GM12878 (cell line): ENCODE measurements at regions not wholly inside any gene's neighbourhood (a gene's known extent, or its start where the extent isn't known, plus 50 kb on each side); places are given as distances from the start of the nearest gene placed in this dataset.

Experiments
- ATAC-seq: fragments of 200-7000 bp; cut with Tn5 transposase; 3 replicates; pipeline ENCODE4 v1.9.1; 2020; ENCODE audit warnings: mild to moderate bottlenecking, moderate library complexity
- BruUV-seq: library from RNA; stranded (reverse); fragments of 400-500 nt; replicated peaks from 2 replicates; lab custom pipeline; 2021; lab: Mats Ljungman, UMichigan
- CTCF ChIA-PET: fragments of 300-600 bp; sonication (Branson Sonifier 250); formaldehyde crosslinking; extraction: SDS; loops from one replicate; lab custom pipeline; 2021; ENCODE audit warnings: inconsistent platforms; lab: Yijun Ruan, JAX
- POLR2A ChIA-PET: fragments of 350-600 bp; formaldehyde crosslinking; extraction: SDS; loops from one replicate; lab custom pipeline; 2021; ENCODE audit warnings: inconsistent platforms; lab: Charles Lee
- RAD21 ChIA-PET: fragments of 300-600 bp; sonication (Branson Sonifier 250); formaldehyde crosslinking; loops from one replicate; lab custom pipeline; 2023; ENCODE audit warnings: antibody characterized with exemption; ENCODE audit not compliant: unreplicated experiment; lab: Charles Lee
- SMC1A ChIA-PET: fragments of 300-600 bp; sonication (Branson Sonifier 250); formaldehyde crosslinking; loops from one replicate; lab custom pipeline; 2023; ENCODE audit not compliant: unreplicated experiment, uncharacterized antibody; lab: Charles Lee
- DNase-seq: peaks from one replicate; pipeline ENCODE4 v3.0.0-alpha.2; 2011; ENCODE audit warnings: low read depth, low spot score
- FAIRE-seq: peaks from 3 replicates; lab custom pipeline; 2011; peaks lifted over from hg19 to GRCh38; lab: Jason Lieb, UNC
- H2AFZ ChIP-seq: 2 replicates; pipeline ENCODE4 v1.6.0; 2011; ENCODE audit warnings: low read depth, low read length, control low read depth; ENCODE audit not compliant: control insufficient read depth
- H3K27ac ChIP-seq: 2 replicates; pipeline ENCODE4 v1.5.1; 2011; ENCODE audit warnings: control low read depth; ENCODE audit not compliant: control insufficient read depth, insufficient read depth
- H3K27me3 ChIP-seq, 2 experiments: replicated peaks in 1 of 2; 2 replicates each; pipeline versions ENCODE4 v1.6.0 to v1.6.1; 2011; ENCODE audit warnings: low read length in 1 of 2; ENCODE audit not compliant: control insufficient read depth in 2 of 2, insufficient read depth in 2 of 2
- H3K36me3 ChIP-seq, 2 experiments: 2 replicates each; pipeline ENCODE4 v1.5.1; 2011; ENCODE audit warnings: low read length in 1 of 2; ENCODE audit not compliant: control insufficient read depth in 2 of 2, insufficient read depth in 2 of 2
- H3K4me1 ChIP-seq: 2 replicates; pipeline ENCODE4 v1.6.1; 2011; ENCODE audit warnings: mild to moderate bottlenecking, low read length, moderate library complexity, mixed read lengths; ENCODE audit not compliant: control insufficient read depth, insufficient read depth
- H3K4me2 ChIP-seq: 2 replicates; pipeline ENCODE4 v1.6.0; 2011; ENCODE audit warnings: control low read depth; ENCODE audit not compliant: control insufficient read depth, insufficient read depth
- H3K4me3 ChIP-seq: fragments of 200-600 bp; sonication (generic); 2 replicates; pipeline ENCODE4 v1.5.1; 2016
- H3K79me2 ChIP-seq: 2 replicates; pipeline ENCODE4 v1.6.0; 2011; ENCODE audit warnings: low read length; ENCODE audit not compliant: control insufficient read depth, insufficient read depth
- H3K9ac ChIP-seq: 2 replicates; pipeline ENCODE4 v1.8.0; 2011; ENCODE audit warnings: low read length, control low read depth, mixed read lengths; ENCODE audit not compliant: control insufficient read depth, insufficient read depth
- H3K9me3 ChIP-seq: replicated peaks from 3 replicates; pipeline ENCODE4 v1.5.1; 2011; ENCODE audit warnings: mild to moderate bottlenecking, low read length; ENCODE audit not compliant: control insufficient read depth, insufficient read depth
- H4K20me1 ChIP-seq: 2 replicates; pipeline ENCODE4 v1.6.0; 2011; ENCODE audit not compliant: control insufficient read depth, insufficient read depth
- BCL11A ChIP-seq: IDR thresholded peaks from 2 replicates; pipeline ENCODE4 v1.6.1; 2011; ENCODE audit warnings: low read depth, low read length
- BCL3 ChIP-seq: IDR thresholded peaks from 2 replicates; pipeline ENCODE4 v1.6.1; 2011; ENCODE audit warnings: borderline replicate concordance, low read depth, mild to moderate bottlenecking, moderate library complexity, low read length; ENCODE audit not compliant: insufficient read depth, poor library complexity, severe bottlenecking
- ESRRA ChIP-seq: IDR thresholded peaks from 2 replicates; pipeline ENCODE4 v1.6.1; 2012; ENCODE audit warnings: mild to moderate bottlenecking, low read length, improper control_type of control experiment
- FOXK2 ChIP-seq: fragments of 450-650 bp; IDR thresholded peaks from 2 replicates; pipeline ENCODE4 v1.6.1; 2017; ENCODE audit warnings: mild to moderate bottlenecking, moderate library complexity
- HDAC6 ChIP-seq: fragments of 200-600 bp; sonication (generic); IDR thresholded peaks from one replicate; pipeline ENCODE4 v1.8.0; 2017; ENCODE audit warnings: antibody characterized with exemption; ENCODE audit not compliant: unreplicated experiment
- MTA3 ChIP-seq: IDR thresholded peaks from 2 replicates; pipeline ENCODE4 v1.6.1; 2012; ENCODE audit warnings: low read length, inconsistent platforms, borderline replicate concordance
- NR2C2 ChIP-seq: IDR thresholded peaks from 2 replicates; pipeline ENCODE4 v1.6.1; 2011; ENCODE audit warnings: borderline replicate concordance, low read depth; ENCODE audit not compliant: control insufficient read depth, insufficient read length
- PBX3 ChIP-seq: IDR thresholded peaks from 2 replicates; pipeline ENCODE4 v1.6.1; 2011; ENCODE audit warnings: mild to moderate bottlenecking, low read depth, low read length, moderate library complexity; ENCODE audit not compliant: insufficient replicate concordance
- POLR2A ChIP-seq: IDR thresholded peaks from 2 replicates; pipeline ENCODE4 v1.6.1; 2011; ENCODE audit warnings: low read depth, mild to moderate bottlenecking, low read length
- PRDM15 ChIP-seq: fragments of 450-650 bp; formaldehyde crosslinking; IDR thresholded peaks from 2 replicates; pipeline ENCODE4 v1.4.0; 2020; ENCODE audit warnings: mild to moderate bottlenecking, moderate library complexity
- RAD51 ChIP-seq: fragments of 450-650 bp; IDR thresholded peaks from 2 replicates; pipeline ENCODE4 v1.6.1; 2016; ENCODE audit warnings: moderate library complexity, mild to moderate bottlenecking, inconsistent platforms
- RB1 ChIP-seq: fragments of 450-650 bp; formaldehyde crosslinking; IDR thresholded peaks from 2 replicates; pipeline ENCODE4 v1.6.1; 2017; ENCODE audit warnings: mild to moderate bottlenecking, borderline replicate concordance
- RUNX3 ChIP-seq: IDR thresholded peaks from 2 replicates; pipeline ENCODE4 v1.6.1; 2012; ENCODE audit warnings: low read length, inconsistent platforms
- SMAD5 ChIP-seq: IDR thresholded peaks from 2 replicates; pipeline ENCODE4 v1.6.1; 2016; ENCODE audit warnings: antibody characterized with exemption, low read depth
- STAT1 ChIP-seq: fragments of 450-650 bp; conservative IDR thresholded peaks from 2 replicates; pipeline ENCODE4 v1.6.1; 2014; ENCODE audit warnings: antibody characterized with exemption, mild to moderate bottlenecking
- TCF3 ChIP-seq: IDR thresholded peaks from 2 replicates; pipeline ENCODE4 v1.6.1; 2012; ENCODE audit warnings: low read depth, mild to moderate bottlenecking, low read length, borderline replicate concordance; ENCODE audit not compliant: insufficient read depth
- YBX1 ChIP-seq: fragments of 450-650 bp; IDR thresholded peaks from 2 replicates; pipeline ENCODE4 v1.6.1; 2016; ENCODE audit warnings: antibody characterized with exemption
- YY1 ChIP-seq: IDR thresholded peaks from 2 replicates; pipeline ENCODE4 v1.6.1; 2011; ENCODE audit warnings: low read depth, mild to moderate bottlenecking, low read length
- WGBS: methylation state at CpG from one replicate; pipeline ENCODE4 v1.1.6; 2016; ENCODE audit warnings: low lambda C conversion rate; ENCODE audit not compliant: insufficient replicate concordance, insufficient coverage; ENCODE audit errors: missing lambda C conversion rate; 5-methylcytosine and 5-hydroxymethylcytosine counted together
- in situ Hi-C: fragments of 300-500 bp; cut with MboI; formaldehyde crosslinking; loops from 9 replicates; pipeline ENCODE4 v1.14.3; 2018; ENCODE audit warnings: mixed read lengths
- intact Hi-C: fragments of 100-400 bp; cut with micrococcal nuclease; formaldehyde crosslinking; loops from one replicate; pipeline ENCODE4 v1.14.2; 2022; ENCODE audit not compliant: unreplicated experiment

GRCh38 chr17:72556944-72557826 is 436.4 kb downstream of the SOX9 start:
- no peaks in the 10 kb centered on the region for H3K9me3 ChIP-seq
- no peak for FAIRE-seq
- H2AFZ ChIP-seq = no peak overlapping the region
- no peak overlapping the region for H3K9ac ChIP-seq
- DNase-seq = no peak
- H3K79me2 ChIP-seq = no peaks in the 10 kb centered on the region
- SMC1A ChIA-PET = interaction anchor here (0.6 to 11.9 kb wide), 33 partner anchors 22 to 1790 kb away, joined by 3 to 349 read pairs (median 4); no protein-coding TSS in a partner anchor
- no peaks in the 10 kb centered on the region for H3K27me3 ChIP-seq
- RAD21 ChIA-PET = interaction anchor here (0.6 to 10.1 kb wide), 44 partner anchors 8 to 1790 kb away, joined by 3 to 271 read pairs (median 4); partner anchors contain the start of gene COG1
- no peak overlapping the region for H3K4me3 ChIP-seq
- no peaks in the 10 kb centered on the region; a peak in 2 of 4 replicates for H3K36me3 ChIP-seq
- in situ Hi-C loops = loop anchor here (5.0 kb wide), 1 partner anchor 170 kb away; no protein-coding TSS in a partner anchor
- 35% methylated on average over 23 of the region's 24 CpGs for WGBS
- intact Hi-C loops = no loop called here
- CTCF ChIA-PET = interaction anchor here (0.6 to 12.0 kb wide), 94 partner anchors 8 to 1790 kb away, joined by 3 to 527 read pairs (median 4); partner anchors contain the start of gene SOX9
- POLR2A ChIA-PET = interaction anchor here (0.6 to 1.1 kb wide), 3 partner anchors 46 to 170 kb away, joined by 3 to 5 read pairs (median 3); no protein-coding TSS in a partner anchor
- TSS peak; percentile 57 for BruUV-seq
- no peak overlapping the region for H3K27ac ChIP-seq
- no peak overlapping the region for H3K4me2 ChIP-seq
- no peaks in the 10 kb centered on the region for H4K20me1 ChIP-seq
- H3K4me1 ChIP-seq = no peaks in the 10 kb centered on the region
- peak; percentile 78 for ATAC-seq
- TF ChIP-seq FOXK2 (no peak), HDAC6 (no peak), PRDM15 (CRISPR knock-in tag) (no peak), YY1 (0 out of 2 replicates have a peak, but pooled peaks have one; percentile 19), PBX3 (peak; percentile 51), TCF3 (0 out of 2 replicates have a peak, but pooled peaks have one; percentile 17), RUNX3 (no peak), SMAD5 (no peak), BCL3 (peak; percentile 88), BCL11A (no peak), RB1 (0 out of 2 replicates have a peak, but pooled peaks have one; percentile 36), YBX1 (no peak), NR2C2 (no peak), MTA3 (no peak), RAD51 (no peak), ESRRA (no peak), STAT1 (no peak), POLR2A (no peak)
